Effector memory CD8-positive, alpha-beta T cell (primary cell): ENCODE measurements at regions not wholly inside any gene's neighbourhood (a gene's known extent, or its start where the extent isn't known, plus 50 kb on each side); places are given as distances from the start of the nearest gene placed in this dataset.
"Not testable (repeated sequence)": the region's sequence is repeated elsewhere in the genome, so short reads cannot be mapped to it uniquely, and the experiment has no call there.

Experiments used
- ATAC-seq: fragments of 150-1000 bp; cut with Tn5 transposase; replicated peaks from 2 replicates; pipeline ENCODE4 v1.10.0; 2021; ENCODE audit warnings: mild to moderate bottlenecking, moderate library complexity
- DNase-seq, 3 experiments: peaks; one replicate each; pipeline ENCODE4 v3.0.0; 2021
- H3K27ac Mint-ChIP-seq, 2 donors: one replicate each; pipeline ENCODE4 v1.8.0; 2022; ENCODE audit warnings: mild to moderate bottlenecking in 2 of 2, mixed read lengths in 2 of 2, moderate library complexity in 2 of 2
- H3K27me3 Mint-ChIP-seq, 2 donors: one replicate each; pipeline ENCODE4 v1.8.0; 2022; ENCODE audit warnings: mixed read lengths in 2 of 2
- H3K36me3 Mint-ChIP-seq: one replicate; pipeline ENCODE4 v1.8.0; 2022; ENCODE audit warnings: mild to moderate bottlenecking, moderate library complexity, mixed read lengths; ENCODE audit not compliant: insufficient read depth
- H3K4me1 Mint-ChIP-seq, 2 donors: one replicate each; pipeline ENCODE4 v1.8.0; 2022; ENCODE audit warnings: low read depth in 2 of 2, mixed read lengths in 2 of 2
- H3K4me3 Mint-ChIP-seq, 2 donors: one replicate each; pipeline ENCODE4 v1.8.0; 2022; ENCODE audit warnings: mild to moderate bottlenecking in 2 of 2, mixed read lengths in 2 of 2, moderate library complexity in 2 of 2
- H3K9me3 Mint-ChIP-seq, 2 donors: one replicate each; pipeline ENCODE4 v1.8.0; 2022; ENCODE audit warnings: mixed read lengths in 2 of 2

DNA sequence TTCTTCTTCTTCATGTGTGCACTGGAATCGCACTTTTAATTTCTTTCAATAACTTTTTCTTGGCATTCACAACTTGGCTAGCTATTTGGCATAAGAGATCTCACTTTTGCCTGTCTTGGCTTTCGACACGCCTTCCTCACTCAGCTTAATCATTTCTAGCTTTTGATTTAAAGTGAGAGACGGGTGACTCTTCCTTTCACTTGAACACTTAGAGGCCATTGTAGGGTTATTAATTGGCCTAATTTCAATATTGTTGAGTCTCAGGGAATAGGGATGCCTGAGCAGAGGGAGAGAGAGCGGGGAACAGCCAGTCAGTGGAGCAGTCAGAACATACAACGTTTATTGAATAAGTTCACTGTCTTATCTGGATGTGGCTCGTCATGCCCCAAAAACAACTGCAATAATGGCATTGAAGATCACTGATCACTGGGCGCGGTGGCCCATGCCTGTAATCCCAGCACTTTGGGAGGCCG, 200.3 kb downstream of the SEC14L1 start:
- DNase-seq (no peak), ATAC-seq (no peak)
- Mint-ChIP-seq H3K4me1 (peaks cover 46 to 51% of the 10 kb centered on the region in 2 donors), H3K36me3 (peaks cover 3% of the 10 kb centered on the region), H3K9me3 (no peaks in the 10 kb centered on the region), H3K27me3 (no peaks in the 10 kb centered on the region), H3K4me3 (peak overlapping the region; percentile 81 to 88), H3K27ac (peak overlapping the region; percentile 18 to 86)

DNA sequence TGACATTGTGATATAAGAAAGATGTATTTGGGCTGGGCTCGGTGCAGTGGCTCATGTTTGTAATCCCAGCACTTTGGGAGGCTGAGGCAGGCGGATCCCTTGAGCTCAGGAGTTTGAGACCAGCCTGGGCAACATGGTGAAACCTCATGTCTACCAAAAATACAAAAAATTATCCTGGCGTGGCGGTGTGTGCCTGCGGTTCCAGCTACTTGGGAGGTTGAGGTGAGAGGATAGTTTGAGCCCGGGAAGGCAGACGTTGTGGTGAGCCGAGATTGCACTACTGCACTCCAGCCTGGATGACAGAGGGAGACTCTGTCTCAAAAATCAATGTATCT, 201.9 kb downstream of the SEC14L1 start:
- H3K36me3 Mint-ChIP-seq, DNase-seq, H3K27me3 Mint-ChIP-seq, H3K9me3 Mint-ChIP-seq: not testable (repeated sequence)
- Mint-ChIP-seq H3K4me3 (peak overlapping the region; percentile 81 to 88), H3K27ac (peak overlapping the region; percentile 18 to 86), H3K4me1 (peaks cover 49 to 62% of the 10 kb centered on the region in 2 donors)
- ATAC-seq = peak; percentile 11

DNA sequence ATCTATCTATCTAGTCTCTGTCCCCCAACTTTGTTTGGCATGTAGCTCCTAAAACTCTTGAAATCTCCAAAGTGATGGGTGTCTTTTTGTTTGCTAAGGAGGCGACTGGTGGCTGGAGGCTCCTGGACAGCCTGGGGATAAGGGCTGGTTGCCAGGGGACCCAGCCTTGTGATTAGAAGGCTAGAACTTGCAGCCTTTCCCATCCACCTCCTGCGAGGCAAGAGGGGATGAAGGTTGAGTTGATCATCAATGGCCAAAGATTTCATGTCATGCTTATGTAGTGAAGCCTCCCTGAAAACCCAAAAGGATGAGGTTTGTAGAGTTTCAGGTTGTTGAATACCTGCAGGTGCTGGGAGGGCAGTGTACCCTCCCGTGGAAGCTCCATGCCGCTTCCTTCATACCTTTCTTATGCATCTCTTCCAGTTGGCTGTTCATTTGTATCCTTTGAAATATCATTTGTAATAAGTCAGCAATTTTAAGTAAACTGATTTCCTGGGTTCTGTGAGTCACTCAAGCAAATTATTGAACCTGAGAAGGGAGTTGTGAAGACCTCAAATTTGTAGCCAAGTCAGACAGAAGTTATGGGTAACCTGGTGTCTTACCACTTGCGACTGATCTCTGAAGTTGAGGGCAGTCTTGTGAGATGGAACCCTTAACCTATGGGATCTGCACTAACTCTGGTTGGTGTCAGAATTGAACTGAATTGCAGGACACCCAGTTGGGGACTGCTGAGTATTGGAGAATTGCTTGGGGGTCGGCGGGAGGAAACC, 202.4 kb downstream of the SEC14L1 start:
- DNase-seq (no peak), ATAC-seq (peak; percentile 49)
- H3K36me3 Mint-ChIP-seq = peaks cover 3% of the 10 kb centered on the region
- H3K9me3 Mint-ChIP-seq = no peaks in the 10 kb centered on the region
- H3K4me1 Mint-ChIP-seq = peaks cover 49 to 65% of the 10 kb centered on the region in 2 donors
- H3K27me3 Mint-ChIP-seq = no peaks in the 10 kb centered on the region
- peak overlapping the region; percentile 18 to 86 for H3K27ac Mint-ChIP-seq
- peak overlapping the region; percentile 81 to 88 for H3K4me3 Mint-ChIP-seq

DNA sequence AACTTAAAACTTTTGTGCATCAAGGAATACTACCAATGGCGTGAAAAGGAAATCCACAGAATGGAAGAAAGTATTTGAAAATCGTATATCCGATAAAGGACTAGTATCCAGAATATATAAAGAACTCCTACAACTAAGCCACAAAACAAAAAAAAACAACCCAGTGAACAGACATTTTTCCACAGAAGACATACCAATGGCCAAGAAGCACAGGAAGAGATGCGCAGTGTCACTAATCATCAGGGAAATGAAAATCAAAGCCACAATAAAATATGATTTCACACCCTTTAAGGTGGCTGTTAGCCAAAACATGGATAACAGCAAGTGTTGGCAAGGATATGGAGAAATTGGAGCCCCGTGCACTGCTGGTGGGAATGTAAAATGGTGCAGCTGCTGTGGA, 203.3 kb downstream of the SEC14L1 start:
- Mint-ChIP-seq H3K4me3 (peak overlapping the region; percentile 81 to 88), H3K9me3 (no peaks in the 10 kb centered on the region), H3K27ac (peak overlapping the region; percentile 18 to 86), H3K27me3 (no peaks in the 10 kb centered on the region), H3K36me3 (peaks cover 3% of the 10 kb centered on the region), H3K4me1 (peaks cover 47 to 68% of the 10 kb centered on the region in 2 donors)
- DNase-seq = no peak
- no peak for ATAC-seq

DNA sequence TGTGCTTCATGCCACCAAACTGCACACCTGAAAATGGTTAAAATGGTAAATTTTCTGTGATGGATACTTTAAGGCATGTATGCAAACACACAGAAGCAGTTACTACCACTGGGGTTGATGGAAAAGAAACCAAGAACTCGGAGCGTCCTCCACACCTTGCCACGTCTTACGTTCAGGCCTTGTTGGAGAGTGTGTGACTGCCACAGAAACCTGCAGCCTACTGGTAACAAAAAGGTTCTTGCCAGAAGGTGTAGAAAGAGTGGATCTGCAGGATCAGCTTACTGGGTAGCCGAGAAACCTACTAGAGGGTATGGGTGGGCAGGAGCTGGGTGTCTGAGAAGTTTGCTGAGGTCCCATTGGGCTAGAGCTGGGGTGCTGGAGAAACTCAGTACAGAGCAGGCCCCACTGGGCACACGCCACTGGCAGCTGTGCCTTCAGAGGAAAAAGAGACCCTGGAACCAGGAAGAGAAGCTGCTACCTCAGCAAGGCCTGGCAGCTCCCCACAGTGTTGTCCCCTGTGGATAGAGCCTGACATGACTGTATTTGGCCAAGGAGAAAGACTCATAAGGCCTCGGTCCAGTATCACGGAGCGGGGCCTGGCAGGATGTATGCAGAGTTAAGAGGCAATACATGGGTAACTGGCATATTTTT, 204.6 kb downstream of the SEC14L1 start:
- no peaks in the 10 kb centered on the region for H3K27me3 Mint-ChIP-seq
- peaks cover 49 to 72% of the 10 kb centered on the region in 2 donors for H3K4me1 Mint-ChIP-seq
- peak overlapping the region; percentile 3 to 9 for H3K27ac Mint-ChIP-seq
- no peak for DNase-seq
- ATAC-seq = no peak
- H3K36me3 Mint-ChIP-seq = peaks cover 3% of the 10 kb centered on the region
- peak overlapping the region in 1 of 2 donors; percentile 2 for H3K4me3 Mint-ChIP-seq
- H3K9me3 Mint-ChIP-seq = no peaks in the 10 kb centered on the region

DNA sequence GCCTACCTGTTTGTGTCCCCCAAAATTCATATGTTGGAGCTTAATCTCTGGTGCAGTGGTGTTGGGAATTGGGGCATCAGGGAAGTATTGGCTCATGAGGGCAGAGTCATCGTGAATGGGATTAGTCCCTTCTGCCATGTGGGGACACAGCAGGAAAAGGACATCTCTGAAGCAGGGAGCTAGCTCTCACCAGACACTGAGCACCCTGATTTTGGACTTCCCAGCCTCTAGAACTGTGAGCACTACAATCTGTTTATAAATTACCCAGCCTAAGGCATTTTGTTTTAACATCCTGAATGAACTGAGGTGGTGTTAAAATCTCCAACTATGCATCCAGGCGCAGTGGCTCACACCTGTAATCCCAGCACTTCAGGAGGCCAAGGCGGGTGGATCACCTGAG, 206.0 kb downstream of the SEC14L1 start:
- Mint-ChIP-seq H3K9me3 (no peaks in the 10 kb centered on the region), H3K36me3 (peaks cover 3% of the 10 kb centered on the region), H3K4me1 (peaks cover 41 to 65% of the 10 kb centered on the region in 2 donors), H3K27me3 (no peaks in the 10 kb centered on the region), H3K27ac (no peak overlapping the region), H3K4me3 (no peak overlapping the region)
- ATAC-seq (no peak), DNase-seq (no peak)

DNA sequence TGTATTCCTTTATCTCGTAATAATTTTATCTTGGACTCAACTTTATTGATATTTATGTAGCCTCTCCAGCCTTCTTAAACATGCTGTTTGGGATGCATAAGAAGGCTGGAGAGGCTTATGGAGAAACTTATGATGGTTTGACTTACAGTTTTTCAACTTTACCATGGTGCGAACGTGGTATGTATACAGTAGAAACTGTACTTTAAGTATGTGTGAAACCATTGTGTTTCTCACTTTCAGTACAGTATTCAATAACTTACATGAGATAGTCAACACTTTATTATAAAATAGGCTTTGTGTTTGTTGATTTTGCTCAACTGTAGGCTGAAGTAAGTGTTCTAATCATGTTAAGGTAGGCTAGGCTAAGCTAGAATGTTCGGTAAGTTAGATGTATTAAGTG, 206.8 kb downstream of the SEC14L1 start:
- DNase-seq = no peak
- peak; percentile 21 for ATAC-seq
- Mint-ChIP-seq H3K36me3 (peaks cover 2% of the 10 kb centered on the region), H3K9me3 (no peaks in the 10 kb centered on the region), H3K4me3 (peak overlapping the region in 1 of 2 donors; percentile 31), H3K4me1 (peaks cover 35 to 59% of the 10 kb centered on the region in 2 donors), H3K27ac (no peak overlapping the region), H3K27me3 (no peaks in the 10 kb centered on the region)

DNA sequence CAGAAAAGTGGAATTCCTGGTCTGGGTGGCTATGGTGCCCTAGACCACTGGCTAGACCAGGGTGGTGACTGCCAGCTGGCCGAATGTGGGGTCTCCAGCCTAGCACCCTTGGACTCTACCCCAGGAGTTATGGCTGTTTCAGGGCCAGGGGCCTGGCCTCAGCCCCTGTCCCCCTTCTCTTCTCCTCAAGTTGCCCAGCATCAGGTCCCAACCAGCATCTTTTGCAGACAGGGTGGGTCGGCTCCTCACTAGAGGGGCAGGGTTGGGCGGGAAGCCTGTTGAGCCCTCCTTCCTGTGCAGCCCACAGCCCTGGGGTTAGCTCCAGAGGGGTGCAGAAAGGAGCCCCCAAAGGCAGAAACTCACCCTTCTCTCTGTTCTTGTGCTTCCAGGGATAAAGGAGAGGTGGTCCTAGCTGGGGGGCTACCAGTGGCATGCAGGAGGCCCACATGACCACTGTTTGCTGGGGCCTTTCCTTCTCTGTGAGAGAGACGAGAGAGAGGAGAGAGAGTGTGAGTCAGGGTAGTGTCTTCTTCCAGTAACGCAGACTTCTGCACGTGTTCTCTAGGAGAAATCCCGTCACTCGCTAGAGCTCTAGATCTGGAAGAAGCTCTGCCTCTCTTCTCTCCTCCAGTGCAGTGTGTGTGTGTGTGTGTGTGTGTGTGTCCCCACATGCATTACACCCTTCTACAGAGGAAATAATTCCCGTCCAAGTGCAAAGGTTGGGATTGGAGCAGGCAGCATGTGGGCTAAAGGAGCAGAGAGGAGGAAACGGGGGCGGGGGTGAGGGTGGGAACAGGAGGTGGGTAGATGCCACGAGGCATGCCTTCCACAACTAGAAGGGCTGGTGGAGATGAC, 209.4 kb downstream of the SEC14L1 start:
- Mint-ChIP-seq H3K27ac (peak overlapping the region in 1 of 2 donors; percentile 73), H3K36me3 (peaks cover 6% of the 10 kb centered on the region), H3K27me3 (no peaks in the 10 kb centered on the region), H3K4me1 (peaks cover 26 to 39% of the 10 kb centered on the region in 2 donors), H3K4me3 (no peak overlapping the region), H3K9me3 (no peaks in the 10 kb centered on the region)
- DNase-seq = no peak
- no peak for ATAC-seq

DNA sequence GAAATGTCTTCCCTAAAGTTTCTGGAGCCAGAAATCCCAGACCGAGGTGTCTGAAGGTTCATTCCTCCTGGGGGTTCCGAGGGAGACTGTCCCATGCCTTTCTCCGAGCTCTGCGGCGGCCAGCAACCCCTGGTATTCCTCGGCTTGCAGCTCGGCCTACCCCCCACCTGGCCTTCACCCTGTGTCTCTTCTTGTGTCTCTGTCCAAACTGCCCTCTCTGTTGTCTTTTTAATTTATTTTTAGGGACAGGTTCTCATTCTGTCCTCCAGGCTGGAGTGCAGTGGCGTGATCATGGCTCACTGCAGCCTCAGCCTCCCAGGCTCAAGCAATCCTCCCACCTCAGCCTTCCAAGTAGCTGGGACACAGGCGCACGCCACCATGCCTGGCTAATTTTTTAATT, 211.7 kb downstream of the SEC14L1 start:
- Mint-ChIP-seq H3K27ac (peak overlapping the region in 1 of 2 donors; percentile 58), H3K36me3 (peaks cover 29% of the 10 kb centered on the region), H3K9me3 (no peaks in the 10 kb centered on the region), H3K4me3 (no peak overlapping the region), H3K4me1 (peaks cover 22 to 30% of the 10 kb centered on the region in 2 donors), H3K27me3 (no peaks in the 10 kb centered on the region)
- DNase-seq = no peak
- no peak for ATAC-seq

DNA sequence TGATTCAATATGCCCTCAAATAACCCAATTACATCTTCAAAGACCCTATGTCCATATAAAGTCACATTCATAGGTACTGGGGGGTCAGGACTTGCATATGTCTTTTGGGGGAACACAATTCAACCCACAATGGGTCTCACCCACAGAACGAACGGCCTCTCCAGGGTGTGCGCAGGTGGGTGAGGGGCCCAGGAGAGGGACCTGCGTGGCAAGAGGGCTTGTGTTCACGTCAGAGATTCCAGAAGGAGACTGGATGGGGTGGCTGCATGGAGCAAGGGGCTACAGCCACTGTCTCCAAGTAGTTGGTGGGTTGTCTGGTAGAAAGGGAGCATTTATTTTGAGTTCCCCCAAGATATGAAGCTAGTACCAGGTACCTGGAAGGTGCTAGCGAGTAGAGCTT, 212.2 kb downstream of the SEC14L1 start:
- H3K4me3 Mint-ChIP-seq = no peak overlapping the region
- H3K4me1 Mint-ChIP-seq = peaks cover 25% of the 10 kb centered on the region in 2 donors
- H3K27me3 Mint-ChIP-seq = no peaks in the 10 kb centered on the region
- no peaks in the 10 kb centered on the region for H3K9me3 Mint-ChIP-seq
- no peak for DNase-seq
- peaks cover 33% of the 10 kb centered on the region for H3K36me3 Mint-ChIP-seq
- no peak overlapping the region for H3K27ac Mint-ChIP-seq
- no peak for ATAC-seq

DNA sequence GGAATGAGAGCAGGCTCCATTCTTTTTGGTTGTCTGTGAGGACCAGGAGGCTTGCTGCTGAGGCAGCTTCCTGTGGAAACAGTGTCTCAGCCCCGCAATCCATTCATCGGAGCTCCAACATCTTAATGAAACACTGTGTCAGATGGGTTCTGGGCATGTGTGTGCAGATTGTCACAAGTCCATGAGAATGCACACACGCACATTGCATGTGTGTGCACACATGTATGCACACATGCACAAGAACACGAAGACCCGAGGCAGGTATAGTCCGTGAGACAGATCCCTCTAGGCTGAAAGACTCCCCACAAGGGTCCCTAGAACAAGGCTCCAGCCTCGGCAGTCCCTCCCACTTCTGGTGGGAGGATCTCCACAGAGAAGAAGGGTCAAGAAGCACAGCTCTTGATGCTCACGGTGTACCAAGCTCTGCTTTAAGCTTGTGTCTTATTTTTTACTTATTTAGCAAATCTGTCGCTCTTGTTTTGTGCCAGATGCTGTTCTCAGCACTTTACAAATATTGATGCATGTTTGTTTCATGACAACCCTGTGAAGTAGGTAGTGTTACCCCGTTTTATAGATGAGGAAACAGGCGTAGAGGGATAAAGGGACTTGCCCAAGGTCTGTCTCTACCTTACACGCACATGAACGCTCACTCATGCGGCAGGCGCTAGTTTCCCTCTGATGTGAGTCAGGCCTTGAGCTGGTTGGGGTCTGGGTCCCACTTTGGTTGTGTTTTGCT, 213.1 kb downstream of the SEC14L1 start:
- Mint-ChIP-seq H3K27me3 (no peaks in the 10 kb centered on the region), H3K4me3 (no peak overlapping the region), H3K27ac (no peak overlapping the region), H3K4me1 (peaks cover 19 to 25% of the 10 kb centered on the region in 2 donors), H3K9me3 (no peaks in the 10 kb centered on the region), H3K36me3 (peaks cover 33% of the 10 kb centered on the region)
- ATAC-seq = peak; percentile 21
- no peak for DNase-seq

DNA sequence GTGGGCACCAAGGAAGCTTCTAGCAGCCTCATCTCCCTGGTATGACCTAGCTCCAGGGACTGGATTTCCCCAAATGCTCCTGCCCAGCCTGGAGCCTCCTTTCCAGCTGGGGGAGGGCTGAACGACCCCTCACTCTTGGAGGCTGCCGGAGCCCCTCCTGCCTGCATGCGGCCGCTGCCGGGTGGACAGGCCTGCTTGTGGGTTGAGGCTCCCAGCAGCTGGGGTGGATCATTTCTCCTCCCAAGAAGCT, 213.6 kb downstream of the SEC14L1 start:
- DNase-seq (no peak), ATAC-seq (no peak)
- peaks cover 33% of the 10 kb centered on the region for H3K36me3 Mint-ChIP-seq
- peaks cover 17 to 24% of the 10 kb centered on the region in 2 donors for H3K4me1 Mint-ChIP-seq
- no peak overlapping the region for H3K27ac Mint-ChIP-seq
- no peaks in the 10 kb centered on the region for H3K9me3 Mint-ChIP-seq
- H3K27me3 Mint-ChIP-seq = no peaks in the 10 kb centered on the region
- no peak overlapping the region for H3K4me3 Mint-ChIP-seq
